ENCODE measurements at regions not wholly inside any gene's neighbourhood (a gene's known extent, or its start where the extent isn't known, plus 50 kb on each side); places are given as distances from the start of the nearest gene placed in this dataset.

DNA sequence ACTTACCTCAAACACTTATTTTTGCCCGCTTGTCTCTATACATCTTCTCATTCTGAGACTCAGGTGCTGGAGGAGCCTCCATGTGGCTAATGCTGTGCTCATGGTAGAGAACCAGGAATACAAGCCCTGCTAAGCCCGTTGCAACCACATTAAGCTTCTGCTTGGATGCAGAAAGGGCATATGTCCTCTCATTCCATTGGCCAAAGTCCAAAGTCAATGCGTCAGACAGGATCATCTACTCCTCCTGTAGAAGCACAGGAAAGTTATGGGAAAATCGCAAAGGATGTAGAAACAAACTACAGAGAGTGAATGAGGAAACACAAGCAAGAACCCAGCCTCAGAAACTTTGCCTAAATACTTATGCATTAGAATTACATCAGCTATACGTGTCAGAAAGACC is 124.5 kb upstream of the AGA start:
- no peak for DNase-seq (ENCODE audit: low read depth)
- TF ChIP-seq, protein P1, sequence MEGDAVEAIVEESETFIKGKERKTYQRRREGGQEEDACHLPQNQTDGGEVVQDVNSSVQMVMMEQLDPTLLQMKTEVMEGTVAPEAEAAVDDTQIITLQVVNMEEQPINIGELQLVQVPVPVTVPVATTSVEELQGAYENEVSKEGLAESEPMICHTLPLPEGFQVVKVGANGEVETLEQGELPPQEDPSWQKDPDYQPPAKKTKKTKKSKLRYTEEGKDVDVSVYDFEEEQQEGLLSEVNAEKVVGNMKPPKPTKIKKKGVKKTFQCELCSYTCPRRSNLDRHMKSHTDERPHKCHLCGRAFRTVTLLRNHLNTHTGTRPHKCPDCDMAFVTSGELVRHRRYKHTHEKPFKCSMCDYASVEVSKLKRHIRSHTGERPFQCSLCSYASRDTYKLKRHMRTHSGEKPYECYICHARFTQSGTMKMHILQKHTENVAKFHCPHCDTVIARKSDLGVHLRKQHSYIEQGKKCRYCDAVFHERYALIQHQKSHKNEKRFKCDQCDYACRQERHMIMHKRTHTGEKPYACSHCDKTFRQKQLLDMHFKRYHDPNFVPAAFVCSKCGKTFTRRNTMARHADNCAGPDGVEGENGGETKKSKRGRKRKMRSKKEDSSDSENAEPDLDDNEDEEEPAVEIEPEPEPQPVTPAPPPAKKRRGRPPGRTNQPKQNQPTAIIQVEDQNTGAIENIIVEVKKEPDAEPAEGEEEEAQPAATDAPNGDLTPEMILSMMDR (IDR thresholded peaks at IDR 0.05; ENCODE audit: low read length, missing control alignments), result no peak
- H3K4me3 ChIP-seq (replicated peaks; ENCODE audit: low read depth, low read length), result no peak overlapping the region

- TF ChIP-seq, protein P1 (IDR thresholded peaks at IDR 0.05; ENCODE audit: low read length, missing control alignments), result no peak
- no peak for DNase-seq (ENCODE audit: low read depth)
- no peak overlapping the region for H3K4me3 ChIP-seq (replicated peaks; ENCODE audit: low read depth, low read length)
Observed at GRCh38 chr4:177568931-177569330, 126.7 kb upstream of the AGA start.

- DNase-seq (ENCODE audit: low read depth), result peak; percentile 45
- TF ChIP-seq, protein P1 (IDR thresholded peaks at IDR 0.05; ENCODE audit: low read length, missing control alignments), result no peak
Observed at GRCh38 chr4:177569434-177569833, 127.2 kb upstream of the AGA start.

GRCh38 chr4:177573507-177573906 is 131.3 kb upstream of the AGA start:
- no peak overlapping the region for H3K4me3 ChIP-seq (replicated peaks; ENCODE audit: low read depth, low read length)
- TF ChIP-seq, protein P1 (IDR thresholded peaks at IDR 0.05; ENCODE audit: low read length, missing control alignments), result no peak
- DNase-seq (ENCODE audit: low read depth), result peak; percentile 70

More at GRCh38 chr4:177569434-177569833, 127.2 kb upstream of the AGA start:
- H3K4me3 ChIP-seq (replicated peaks; ENCODE audit: low read depth, low read length), result no peak overlapping the region

GRCh38 chr4:177574446-177574845 is 132.2 kb upstream of the AGA start:
- H3K4me3 ChIP-seq (replicated peaks; ENCODE audit: low read depth, low read length), result no peak overlapping the region
- DNase-seq (ENCODE audit: low read depth), result peak; percentile 21
- TF ChIP-seq, protein P1 (IDR thresholded peaks at IDR 0.05; ENCODE audit: low read length, missing control alignments), result no peak

DNA sequence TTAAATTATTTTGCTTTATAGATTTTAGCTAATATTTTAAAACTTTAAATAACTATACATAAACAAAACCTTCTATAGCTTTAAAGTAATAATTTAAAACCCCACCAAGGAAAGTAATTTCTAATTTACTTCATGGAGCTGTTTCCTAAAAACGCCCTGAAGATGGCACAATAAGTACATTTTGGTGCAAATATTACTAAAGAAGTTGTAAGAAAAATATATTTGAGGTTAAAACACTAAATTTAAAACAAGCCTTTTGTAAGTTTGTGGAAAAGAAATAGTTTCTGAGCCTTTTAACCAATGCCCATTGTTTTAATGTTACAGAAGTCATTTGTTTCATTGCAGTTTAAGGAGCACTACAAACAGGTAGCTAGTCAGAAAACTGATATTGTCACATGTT is 137.4 kb upstream of the AGA start:
- TF ChIP-seq, protein P1 (IDR thresholded peaks at IDR 0.05; ENCODE audit: low read length, missing control alignments), result no peak
- no peak for DNase-seq (ENCODE audit: low read depth)
- no peak overlapping the region for H3K4me3 ChIP-seq (replicated peaks; ENCODE audit: low read depth, low read length)

- no peak overlapping the region for H3K4me3 ChIP-seq (replicated peaks; ENCODE audit: low read depth, low read length)
- TF ChIP-seq, protein P1 (IDR thresholded peaks at IDR 0.05; ENCODE audit: low read length, missing control alignments), result no peak
- DNase-seq (ENCODE audit: low read depth), result no peak
Observed at GRCh38 chr4:177582992-177583391, 140.8 kb upstream of the AGA start.
